PC-9 (cell line): ENCODE measurements at regions not wholly inside any gene's neighbourhood (a gene's known extent, or its start where the extent isn't known, plus 50 kb on each side); places are given as distances from the start of the nearest gene placed in this dataset.

Experiments
- BruUV-seq: library from RNA; stranded (reverse); fragments of 400-500 nt; replicated peaks from 2 replicates; lab custom pipeline; 2021; lab: Mats Ljungman, UMichigan
- CTCF ChIA-PET: fragments of 300-600 bp; sonication (Branson Sonifier 250); formaldehyde crosslinking; loops from one replicate; lab custom pipeline; 2022; ENCODE audit warnings: antibody characterized with exemption; lab: Charles Lee
- POLR2A ChIA-PET: fragments of 300-600 bp; sonication (Branson Sonifier 250); formaldehyde crosslinking; loops from one replicate; lab custom pipeline; 2022; ENCODE audit warnings: antibody characterized with exemption; ENCODE audit not compliant: unreplicated experiment; lab: Charles Lee
- DNase-seq, 2 experiments: peaks; one replicate each; pipeline versions ENCODE4 v3.0.0 to v3.0.0-alpha.2; 2015 to 2022; ENCODE audit warnings: mixed read lengths in 1 of 2
- H2AFZ ChIP-seq: fragments of 200-600 bp; sonication (generic); 2 replicates; pipeline ENCODE4 v1.8.1; 2017; ENCODE audit warnings: antibody characterized with exemption
- H3F3A ChIP-seq: fragments of 200-600 bp; sonication (generic); 2 replicates; pipeline ENCODE4 v1.8.1; 2017; ENCODE audit warnings: antibody characterized with exemption, mild to moderate bottlenecking, low read depth; ENCODE audit not compliant: insufficient read depth
- H3K27ac ChIP-seq: fragments of 200-600 bp; sonication (generic); 2 replicates; pipeline ENCODE4 v1.6.1; 2016; ENCODE audit warnings: mixed run types
- H3K27me3 ChIP-seq: fragments of 200-600 bp; sonication (generic); 2 replicates; pipeline ENCODE4 v1.6.1; 2016; ENCODE audit warnings: low read depth, mixed run types; ENCODE audit not compliant: insufficient read depth
- H3K36me3 ChIP-seq: fragments of 200-600 bp; sonication (generic); 2 replicates; pipeline ENCODE4 v1.6.1; 2016; ENCODE audit warnings: low read depth, mixed run types
- H3K4me1 ChIP-seq: fragments of 200-600 bp; sonication (generic); replicated peaks from 2 replicates; pipeline ENCODE4 v1.6.1; 2016; ENCODE audit warnings: mixed run types; ENCODE audit not compliant: insufficient read depth
- H3K4me2 ChIP-seq: fragments of 200-600 bp; sonication (generic); 2 replicates; pipeline ENCODE4 v1.6.1; 2017; ENCODE audit warnings: mixed run types
- H3K4me3 ChIP-seq: fragments of 200-600 bp; sonication (generic); 2 replicates; pipeline ENCODE4 v1.6.1; 2016; ENCODE audit warnings: mixed run types
- H3K79me2 ChIP-seq: fragments of 200-600 bp; sonication (generic); 2 replicates; pipeline ENCODE4 v1.6.1; 2017; ENCODE audit warnings: low read depth, mixed run types
- H3K9me2 ChIP-seq: fragments of 200-600 bp; sonication (generic); 2 replicates; pipeline ENCODE4 v1.8.1; 2017; ENCODE audit warnings: mild to moderate bottlenecking; ENCODE audit not compliant: insufficient read depth
- H3K9me3 ChIP-seq: fragments of 200-600 bp; sonication (generic); 2 replicates; pipeline ENCODE4 v1.8.1; 2016; ENCODE audit warnings: low read depth; ENCODE audit not compliant: insufficient read depth
- H4K20me1 ChIP-seq: fragments of 200-600 bp; sonication (generic); 2 replicates; pipeline ENCODE4 v1.8.1; 2017; ENCODE audit not compliant: insufficient read depth
- EZH2 ChIP-seq: fragments of 200-600 bp; sonication (generic); IDR thresholded peaks from 2 replicates; pipeline ENCODE4 v1.8.0; 2017; ENCODE audit warnings: antibody characterized with exemption, low read depth
- intact Hi-C: fragments of 100-400 bp; cut with micrococcal nuclease; formaldehyde crosslinking; loops from one replicate; pipeline ENCODE4 v1.10.0; 2022; ENCODE audit not compliant: unreplicated experiment
- TF ChIP-seq, protein P1 (sequence below): fragments of 200-600 bp; sonication (generic); conservative IDR thresholded peaks from 2 replicates; pipeline ENCODE4 v1.6.1; 2017; ENCODE audit warnings: mixed run types, antibody characterized with exemption, mild to moderate bottlenecking, moderate library complexity

DNA sequence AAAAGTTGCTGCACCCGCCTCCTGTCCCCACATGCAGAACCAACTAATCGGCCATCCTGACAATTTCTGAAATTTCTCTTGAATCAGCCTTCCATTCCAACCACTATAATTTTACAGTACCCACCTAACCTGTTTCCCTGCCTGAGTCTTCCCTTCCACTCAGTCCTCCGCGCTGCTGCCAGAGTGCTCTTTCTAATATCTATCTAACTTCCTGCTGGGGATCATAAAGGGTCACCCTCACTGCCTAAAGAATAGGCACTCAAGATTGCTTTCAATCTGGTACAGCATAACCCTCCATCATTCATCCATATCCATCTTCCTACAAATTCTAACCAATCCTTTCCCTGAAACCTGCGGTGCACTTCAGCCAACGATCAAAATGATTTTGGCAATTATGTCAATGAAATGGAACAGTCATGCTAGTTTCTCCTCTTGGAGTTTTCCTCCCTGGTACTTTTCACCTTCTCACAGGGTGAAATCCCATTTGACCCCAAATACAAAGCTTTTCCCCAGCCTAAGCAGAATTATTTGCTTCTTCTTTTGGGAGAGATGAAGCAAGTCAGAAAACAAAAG, 117.5 kb upstream of the BEND6 start:
- H3F3A ChIP-seq: peaks cover 4% of the 10 kb centered on the region; the same call in 1 of the 2 replicates

DNA sequence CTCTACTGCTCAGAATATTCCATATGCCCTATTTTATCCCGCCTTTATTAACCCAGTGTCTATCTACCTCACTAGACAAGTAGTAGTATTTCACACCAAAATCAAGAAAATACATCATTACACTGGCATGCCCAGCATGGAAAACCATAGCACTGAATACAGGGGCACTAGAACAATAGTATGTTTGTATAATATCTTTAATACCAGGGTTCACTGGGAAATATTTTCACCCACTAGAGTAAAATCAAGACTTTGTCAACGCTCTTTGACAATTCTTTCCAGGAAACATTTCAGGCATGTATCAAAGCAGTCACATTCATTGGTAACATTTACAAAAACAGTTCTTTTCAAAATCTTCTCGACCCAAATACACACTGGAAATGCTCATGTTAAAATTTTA, 119.3 kb upstream of the BEND6 start:
- no TSS peak for BruUV-seq
- H3K27ac ChIP-seq: no peak overlapping the region
- DNase-seq: no peak
- no peak overlapping the region for H2AFZ ChIP-seq
- H3K9me3 ChIP-seq: no peaks in the 10 kb centered on the region
- intact Hi-C loops: no loop called here
- CTCF ChIA-PET: no interaction called here
- no peaks in the 10 kb centered on the region; the same call in 1 of the 2 replicates for H4K20me1 ChIP-seq
- H3K79me2 ChIP-seq: peaks cover 93% of the 10 kb centered on the region
- no peaks in the 10 kb centered on the region for H3K9me2 ChIP-seq
- peaks cover 23% of the 10 kb centered on the region for H3K4me1 ChIP-seq
- H3F3A ChIP-seq: peaks cover 4% of the 10 kb centered on the region; the same call in 1 of the 2 replicates
- H3K4me3 ChIP-seq: no peak overlapping the region
- H3K4me2 ChIP-seq: no peak overlapping the region
- 0 out of 2 replicates have a peak, but pooled peaks cover 3% of the 10 kb centered on the region for H3K36me3 ChIP-seq
- H3K27me3 ChIP-seq: no peaks in the 10 kb centered on the region
- TF ChIP-seq, protein P1, sequence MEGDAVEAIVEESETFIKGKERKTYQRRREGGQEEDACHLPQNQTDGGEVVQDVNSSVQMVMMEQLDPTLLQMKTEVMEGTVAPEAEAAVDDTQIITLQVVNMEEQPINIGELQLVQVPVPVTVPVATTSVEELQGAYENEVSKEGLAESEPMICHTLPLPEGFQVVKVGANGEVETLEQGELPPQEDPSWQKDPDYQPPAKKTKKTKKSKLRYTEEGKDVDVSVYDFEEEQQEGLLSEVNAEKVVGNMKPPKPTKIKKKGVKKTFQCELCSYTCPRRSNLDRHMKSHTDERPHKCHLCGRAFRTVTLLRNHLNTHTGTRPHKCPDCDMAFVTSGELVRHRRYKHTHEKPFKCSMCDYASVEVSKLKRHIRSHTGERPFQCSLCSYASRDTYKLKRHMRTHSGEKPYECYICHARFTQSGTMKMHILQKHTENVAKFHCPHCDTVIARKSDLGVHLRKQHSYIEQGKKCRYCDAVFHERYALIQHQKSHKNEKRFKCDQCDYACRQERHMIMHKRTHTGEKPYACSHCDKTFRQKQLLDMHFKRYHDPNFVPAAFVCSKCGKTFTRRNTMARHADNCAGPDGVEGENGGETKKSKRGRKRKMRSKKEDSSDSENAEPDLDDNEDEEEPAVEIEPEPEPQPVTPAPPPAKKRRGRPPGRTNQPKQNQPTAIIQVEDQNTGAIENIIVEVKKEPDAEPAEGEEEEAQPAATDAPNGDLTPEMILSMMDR: no peak
- no peak for TF ChIP-seq EZH2
- POLR2A ChIA-PET: no interaction called here

More for the DNA sequence above, 117.5 kb upstream of the BEND6 start:
- Histone ChIP-seq H3K9me2 (no peaks in the 10 kb centered on the region), H3K27ac (no peak overlapping the region; the same call in 1 of the 2 replicates), H3K27me3 (no peaks in the 10 kb centered on the region), H3K4me1 (peaks cover 41% of the 10 kb centered on the region), H3K79me2 (peaks cover 94% of the 10 kb centered on the region), H4K20me1 (peaks cover 4% of the 10 kb centered on the region; the same call in 1 of the 2 replicates), H3K4me2 (0 out of 2 replicates have a peak overlapping the region, but pooled peaks have one; percentile 1), H3K9me3 (no peaks in the 10 kb centered on the region), H3K36me3 (0 out of 2 replicates have a peak, but pooled peaks cover 3% of the 10 kb centered on the region), H3K4me3 (no peak overlapping the region), H2AFZ (no peak overlapping the region)
- ChIA-PET POLR2A (no interaction called here), CTCF (no interaction called here)
- intact Hi-C loops: no loop called here
- TF ChIP-seq, protein P1: no peak
- no peak for TF ChIP-seq EZH2
- BruUV-seq: no TSS peak
- DNase-seq: peak in 1 of 2 experiments; percentile 20

DNA sequence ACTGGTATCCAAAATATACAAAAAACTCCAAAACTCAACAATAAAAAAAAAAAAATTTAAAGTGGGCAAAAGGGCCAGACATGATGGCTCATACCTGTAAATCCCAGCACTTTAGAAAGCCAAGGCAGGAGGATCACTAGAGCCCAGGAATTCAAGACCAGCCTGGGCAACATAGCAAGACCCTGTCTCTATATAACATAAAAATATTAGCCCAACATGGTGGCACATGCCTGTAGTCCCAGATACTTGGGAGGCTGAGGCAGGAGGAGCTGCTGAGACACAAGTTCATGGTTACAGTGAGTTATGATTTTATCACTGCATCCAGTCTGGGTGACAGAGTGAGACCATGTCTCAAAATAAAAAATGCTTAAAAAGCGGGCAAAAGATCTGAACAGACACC, 121.0 kb upstream of the BEND6 start:
- peaks cover 93% of the 10 kb centered on the region for H3K79me2 ChIP-seq

More for the DNA sequence above, 121.0 kb upstream of the BEND6 start:
- Histone ChIP-seq H4K20me1 (no peaks in the 10 kb centered on the region; the same call in 1 of the 2 replicates), H3K27me3 (no peaks in the 10 kb centered on the region), H3K4me3 (no peak overlapping the region), H3K9me2 (no peaks in the 10 kb centered on the region), H3K4me2 (no peak overlapping the region), H3K36me3 (0 out of 2 replicates have a peak, but pooled peaks cover 3% of the 10 kb centered on the region), H3F3A (peaks cover 4% of the 10 kb centered on the region; the same call in 1 of the 2 replicates), H3K4me1 (0 out of 2 replicates have a peak, but pooled peaks cover 8% of the 10 kb centered on the region), H2AFZ (no peak overlapping the region), H3K9me3 (no peaks in the 10 kb centered on the region), H3K27ac (no peak overlapping the region)
- intact Hi-C loops: no loop called here
- DNase-seq: no peak
- POLR2A ChIA-PET: no interaction called here
- CTCF ChIA-PET: no interaction called here
- BruUV-seq: no TSS peak
- TF ChIP-seq EZH2: no peak
- TF ChIP-seq, protein P1: no peak
